HCT116 (cell line): ENCODE measurements at regions not wholly inside any gene's neighbourhood (a gene's known extent, or its start where the extent isn't known, plus 50 kb on each side); places are given as distances from the start of the nearest gene placed in this dataset.

Source experiments
- ATAC-seq: fragments of 200-7000 bp; cut with Tn5 transposase; 2 replicates; pipeline ENCODE4 v1.9.1; 2020; ENCODE audit warnings: mild to moderate bottlenecking, moderate library complexity
- BruUV-seq: library from RNA; stranded (reverse); fragments of 400-500 nt; replicated peaks from 2 replicates; lab custom pipeline; 2021; lab: Mats Ljungman, UMichigan
- CTCF ChIA-PET: fragments of 300-600 bp; sonication (Branson Sonifier 250); formaldehyde crosslinking; loops from one replicate; lab custom pipeline; 2021; ENCODE audit warnings: antibody characterized with exemption; lab: Charles Lee
- POLR2A ChIA-PET: fragments of 300-600, 350-600 bp; sonication (Branson Sonifier 250); formaldehyde crosslinking; loops from one replicate; lab custom pipeline; 2021; ENCODE audit warnings: antibody characterized with exemption; lab: Charles Lee
- RAD21 ChIA-PET, 2 experiments: fragments of 300-600 bp; sonication (Branson Sonifier 250); formaldehyde crosslinking; loops; one replicate each; lab custom pipeline; 2023; ENCODE audit warnings: low total read pairs in 2 of 2; ENCODE audit not compliant: uncharacterized antibody in 2 of 2, unreplicated experiment in 2 of 2, low non-redundant PET in 1 of 2; lab: Charles Lee
- DNase-seq: peaks from one replicate; pipeline ENCODE4 v3.0.0-alpha.2; 2010; ENCODE audit warnings: low read depth, low spot score
- H2AFZ ChIP-seq: fragments of 200-600 bp; shearing (Covaris generic), sonication (generic); 2 replicates; pipeline ENCODE4 v1.6.1; 2017; ENCODE audit warnings: low read depth, mixed run types, mixed read lengths, antibody characterized with exemption, low read length; ENCODE audit not compliant: poor library complexity, severe bottlenecking
- H3K27ac ChIP-seq: 2 replicates; pipeline ENCODE4 v1.5.1; 2012; ENCODE audit warnings: low read depth, low read length
- H3K27me3 ChIP-seq: fragments of 200-600 bp; sonication (generic); 2 replicates; pipeline ENCODE4 v1.6.1; 2016; ENCODE audit warnings: mixed run types, low read length, mixed read lengths; ENCODE audit not compliant: insufficient read depth
- H3K36me3 ChIP-seq, 2 experiments: fragments of 200-500 bp in 1 of 2; fragments of 200-600 bp in 1 of 2; sonication (Bioruptor generic) in 1 of 2; sonication (generic) in 1 of 2; 2 replicates each; pipeline versions ENCODE4 v1.5.1 to v1.6.1; 2014 to 2016; ENCODE audit warnings: low read length in 2 of 2, inconsistent platforms in 1 of 2, mixed read lengths in 1 of 2, mixed run types in 1 of 2; ENCODE audit not compliant: insufficient read depth in 2 of 2, control insufficient read depth in 1 of 2
- H3K4me1 ChIP-seq, 2 experiments: fragments of 200-600 bp in 1 of 2; sonication (generic) in 1 of 2; 2 replicates each; pipeline versions ENCODE4 v1.5.1 to v1.6.1; 2012 to 2017; ENCODE audit warnings: low read length in 2 of 2, inconsistent platforms in 1 of 2, mild to moderate bottlenecking in 1 of 2, mixed read lengths in 1 of 2, mixed run types in 1 of 2, moderate library complexity in 1 of 2; ENCODE audit not compliant: insufficient read depth in 2 of 2, control insufficient read depth in 1 of 2
- H3K4me2 ChIP-seq: fragments of 200-600 bp; sonication (generic); 2 replicates; pipeline ENCODE4 v1.6.1; 2017; ENCODE audit warnings: mixed run types, low read length, mixed read lengths
- H3K4me3 ChIP-seq, 2 experiments: fragments of 200-600 bp in 1 of 2; sonication (generic) in 1 of 2; replicated peaks in 1 of 2; 2 replicates each; pipeline ENCODE4 v1.5.1; 2011 to 2016; ENCODE audit warnings: low read length in 2 of 2, control low read depth in 1 of 2, low read depth in 1 of 2, mild to moderate bottlenecking in 1 of 2, mixed read lengths in 1 of 2, mixed run types in 1 of 2
- H3K79me2 ChIP-seq: fragments of 200-600 bp; sonication (generic); 2 replicates; pipeline ENCODE4 v1.6.1; 2017; ENCODE audit warnings: mild to moderate bottlenecking, mixed run types, low read length, moderate library complexity, mixed read lengths; ENCODE audit not compliant: insufficient read depth
- H3K9ac ChIP-seq: fragments of 200-600 bp; sonication (generic); 2 replicates; pipeline ENCODE4 v1.6.1; 2016; ENCODE audit warnings: low read length, mixed read lengths
- H3K9me2 ChIP-seq: fragments of 200-600 bp; sonication (generic), shearing (Covaris generic); 2 replicates; pipeline ENCODE4 v1.6.1; 2017; ENCODE audit warnings: mixed run types, mild to moderate bottlenecking, moderate library complexity; ENCODE audit not compliant: insufficient read depth
- H3K9me3 ChIP-seq, 2 experiments: fragments of 200-500 bp in 1 of 2; fragments of 200-600 bp in 1 of 2; sonication (Bioruptor generic) in 1 of 2; sonication (generic) in 1 of 2; 2 replicates each; pipeline ENCODE4 v1.6.1; 2014 to 2017; ENCODE audit warnings: low read length in 2 of 2, mixed read lengths in 2 of 2, inconsistent platforms in 1 of 2, low read depth in 1 of 2, mild to moderate bottlenecking in 1 of 2, mixed run types in 1 of 2, moderate library complexity in 1 of 2; ENCODE audit not compliant: control insufficient read depth in 1 of 2, insufficient read depth in 1 of 2
- H4K20me1 ChIP-seq: fragments of 200-600 bp; sonication (generic), shearing (Covaris generic); 2 replicates; pipeline ENCODE4 v1.6.1; 2017; ENCODE audit warnings: mixed run types, mild to moderate bottlenecking, moderate library complexity; ENCODE audit not compliant: insufficient read depth
- EZH2phosphoT487 ChIP-seq: fragments of 200-600 bp; IDR thresholded peaks from 2 replicates; pipeline ENCODE4 v1.6.1; 2018; ENCODE audit warnings: antibody characterized with exemption, borderline replicate concordance
- POLR2A ChIP-seq: IDR thresholded peaks from 2 replicates; pipeline ENCODE4 v1.7.0; 2011; ENCODE audit warnings: borderline replicate concordance; ENCODE audit not compliant: insufficient read depth, insufficient read length; ENCODE audit errors: extremely low read depth
- ZNF274 ChIP-seq: fragments of 200-500 bp; sonication (Bioruptor generic); IDR thresholded peaks from 2 replicates; pipeline ENCODE4 v1.6.1; 2014; ENCODE audit warnings: mild to moderate bottlenecking, low read depth, low read length, inconsistent platforms
- intact Hi-C: fragments of 100-400 bp; cut with micrococcal nuclease; formaldehyde crosslinking; loops from 2 replicates; pipeline ENCODE4 v1.10.0; 2022
- TF ChIP-seq, protein P1 (sequence below): IDR thresholded peaks from 2 replicates; pipeline ENCODE4 v1.6.1; 2012
- TF ChIP-seq, protein P2 (sequence below): IDR thresholded peaks from 2 replicates; pipeline ENCODE4 v1.6.1; 2012

DNA sequence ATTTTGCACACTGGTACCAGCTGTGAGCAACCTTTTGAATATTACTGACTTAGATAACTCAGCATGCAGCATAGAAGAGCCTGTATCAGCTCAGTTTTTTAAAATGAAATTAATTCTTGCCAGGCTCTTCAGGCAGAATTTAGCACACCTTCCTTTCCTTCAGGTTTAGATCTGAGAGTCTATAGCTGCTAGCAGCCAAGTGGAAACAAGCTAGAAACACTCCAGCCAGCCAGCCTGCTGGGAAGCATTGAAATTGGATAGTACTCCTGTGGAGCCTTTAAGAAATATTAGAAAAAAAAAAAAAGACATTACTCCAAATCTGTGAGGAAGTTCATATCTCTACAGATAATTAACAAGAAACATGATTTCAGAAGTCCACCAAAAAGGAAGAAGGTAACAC, 812.2 kb downstream of the DTWD2 start:
- ChIA-PET CTCF (no interaction called here), POLR2A (no interaction called here), RAD21 (no interaction called here)
- Histone ChIP-seq H2AFZ (no peak overlapping the region), H3K27ac (no peak overlapping the region), H3K4me2 (no peak overlapping the region), H4K20me1 (no peaks in the 10 kb centered on the region; the same call in 1 of the 2 replicates), H3K27me3 (no peaks in the 10 kb centered on the region), H3K9me2 (no peaks in the 10 kb centered on the region), H3K79me2 (no peaks in the 10 kb centered on the region), H3K36me3 (no peaks in the 10 kb centered on the region), H3K4me3 (no peak overlapping the region), H3K9ac (no peak overlapping the region), H3K9me3 (no peaks in the 10 kb centered on the region), H3K4me1 (no peaks in the 10 kb centered on the region)
- TF ChIP-seq, protein P1, sequence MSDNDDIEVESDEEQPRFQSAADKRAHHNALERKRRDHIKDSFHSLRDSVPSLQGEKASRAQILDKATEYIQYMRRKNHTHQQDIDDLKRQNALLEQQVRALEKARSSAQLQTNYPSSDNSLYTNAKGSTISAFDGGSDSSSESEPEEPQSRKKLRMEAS: no peak
- TF ChIP-seq, protein P2, sequence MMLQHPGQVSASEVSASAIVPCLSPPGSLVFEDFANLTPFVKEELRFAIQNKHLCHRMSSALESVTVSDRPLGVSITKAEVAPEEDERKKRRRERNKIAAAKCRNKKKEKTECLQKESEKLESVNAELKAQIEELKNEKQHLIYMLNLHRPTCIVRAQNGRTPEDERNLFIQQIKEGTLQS: no peak
- TF ChIP-seq ZNF274 (no peak), EZH2phosphoT487 (no peak), POLR2A (no peak)
- no TSS peak for BruUV-seq
- DNase-seq (no peak), ATAC-seq (no peak)
- intact Hi-C loops: no loop called here

DNA sequence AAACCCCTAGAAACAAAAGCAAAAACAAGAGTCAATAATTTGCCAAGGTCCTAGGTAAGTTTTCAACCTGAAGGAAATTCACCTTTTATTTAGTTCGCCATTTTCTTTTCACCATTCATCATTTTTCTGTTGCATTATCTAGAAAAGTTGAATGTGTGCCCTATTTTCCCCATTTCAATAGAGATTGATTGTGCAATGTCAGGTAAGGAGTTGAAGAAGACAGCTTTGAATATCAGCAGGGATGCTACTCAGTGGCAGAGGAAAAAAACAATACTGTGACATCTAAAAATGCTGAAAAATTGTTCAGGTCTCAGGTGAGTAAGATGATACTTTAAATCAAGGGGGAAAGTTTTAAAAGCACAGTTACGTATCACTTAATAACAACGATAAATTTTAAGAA, 813.7 kb downstream of the DTWD2 start:
- RAD21 ChIA-PET: no interaction called here
- DNase-seq (no peak), ATAC-seq (no peak)
- Histone ChIP-seq H3K9me3 (no peaks in the 10 kb centered on the region), H3K27me3 (no peaks in the 10 kb centered on the region), H3K9me2 (no peaks in the 10 kb centered on the region), H3K4me3 (no peak overlapping the region), H4K20me1 (no peaks in the 10 kb centered on the region; the same call in 1 of the 2 replicates), H3K36me3 (no peaks in the 10 kb centered on the region), H3K79me2 (no peaks in the 10 kb centered on the region), H2AFZ (no peak overlapping the region), H3K4me1 (no peaks in the 10 kb centered on the region), H3K9ac (no peak overlapping the region), H3K4me2 (no peak overlapping the region), H3K27ac (no peak overlapping the region)
- CTCF ChIA-PET: no interaction called here
- POLR2A ChIA-PET: no interaction called here
- intact Hi-C loops: no loop called here
- no TSS peak for BruUV-seq
- TF ChIP-seq EZH2phosphoT487: no peak
- TF ChIP-seq, protein P2: no peak
